CD8-positive, alpha-beta memory T cell (primary cell): ENCODE measurements at regions not wholly inside any gene's neighbourhood (a gene's known extent, or its start where the extent isn't known, plus 50 kb on each side); places are given as distances from the start of the nearest gene placed in this dataset.
"Not testable (repeated sequence)": the region's sequence is repeated elsewhere in the genome, so short reads cannot be mapped to it uniquely, and the experiment has no call there.

Source experiments
- CTCF ChIA-PET: fragments of 350-600 bp; sonication (Branson Sonifier 250); formaldehyde crosslinking; loops from one replicate; lab custom pipeline; 2021; ENCODE audit warnings: antibody characterized with exemption; lab: Charles Lee
- POLR2A ChIA-PET: fragments of 350-600 bp; sonication (Branson Sonifier 250); formaldehyde crosslinking; loops from one replicate; lab custom pipeline; 2021; ENCODE audit warnings: antibody characterized with exemption; lab: Charles Lee
- DNase-seq, 5 donors: peaks; one replicate each; pipeline versions ENCODE4 v3.0.0 to v3.0.0-alpha.2; 2020 to 2022; ENCODE audit warnings: mixed read lengths in 1 of 5
- H3K27ac ChIP-seq: one replicate; pipeline ENCODE4 v1.7.0; 2013; ENCODE audit warnings: low read depth, mild to moderate bottlenecking, low read length, moderate library complexity
- H3K27me3 ChIP-seq: 2 replicates; pipeline ENCODE4 v1.7.0; 2013; ENCODE audit warnings: low read length, mild to moderate bottlenecking; ENCODE audit not compliant: insufficient read depth, poor library complexity, severe bottlenecking
- H3K36me3 ChIP-seq: 2 replicates; pipeline ENCODE4 v1.7.0; 2013; ENCODE audit warnings: mild to moderate bottlenecking, low read length, moderate library complexity; ENCODE audit not compliant: insufficient read depth
- H3K4me1 ChIP-seq: 2 replicates; pipeline ENCODE4 v1.7.0; 2013; ENCODE audit warnings: mild to moderate bottlenecking, low read length, moderate library complexity; ENCODE audit not compliant: insufficient read depth
- H3K4me3 ChIP-seq: 2 replicates; pipeline ENCODE4 v1.7.0; 2013; ENCODE audit warnings: mild to moderate bottlenecking, low read length
- H3K9me3 ChIP-seq: 2 replicates; pipeline ENCODE4 v1.7.0; 2013; ENCODE audit warnings: mild to moderate bottlenecking, low read length
- H3K27ac Mint-ChIP-seq, 8 donors: one replicate each; pipeline ENCODE4 v1.8.0; 2020 to 2021; ENCODE audit warnings: mixed read lengths in 8 of 8, mild to moderate bottlenecking in 6 of 8, inconsistent platforms in 3 of 8, moderate library complexity in 3 of 8
- H3K27me3 Mint-ChIP-seq, 2 donors: one replicate each; pipeline ENCODE4 v1.8.0; 2020 to 2021; ENCODE audit warnings: mixed read lengths in 2 of 2, mild to moderate bottlenecking in 1 of 2, moderate library complexity in 1 of 2
- H3K36me3 Mint-ChIP-seq, 3 donors: one replicate each; pipeline ENCODE4 v1.8.0; 2020 to 2021; ENCODE audit warnings: mixed read lengths in 3 of 3, inconsistent platforms in 1 of 3, mild to moderate bottlenecking in 1 of 3
- H3K4me1 Mint-ChIP-seq, 3 donors: one replicate each; pipeline ENCODE4 v1.8.0; 2020 to 2021; ENCODE audit warnings: mixed read lengths in 3 of 3, inconsistent platforms in 1 of 3, mild to moderate bottlenecking in 1 of 3
- H3K4me3 Mint-ChIP-seq, 7 donors: one replicate each; pipeline ENCODE4 v1.8.0; 2020 to 2021; ENCODE audit warnings: mixed read lengths in 7 of 7, mild to moderate bottlenecking in 6 of 7, moderate library complexity in 4 of 7, inconsistent platforms in 2 of 7
- H3K9me3 Mint-ChIP-seq, 5 donors: one replicate each; pipeline ENCODE4 v1.8.0; 2020 to 2022; ENCODE audit warnings: mixed read lengths in 5 of 5, mild to moderate bottlenecking in 3 of 5, moderate library complexity in 2 of 5, inconsistent platforms in 1 of 5

GRCh38 chr13:97758317-97758716 lies 195.2 kb upstream of the IPO5 start:
- POLR2A ChIA-PET, result no interaction called here
- Mint-ChIP-seq H3K36me3 (no peaks in the 10 kb centered on the region), H3K27me3 (peaks cover 0 to 4% of the 10 kb centered on the region in 2 donors), H3K27ac (no peak overlapping the region), H3K4me3 (no peak overlapping the region), H3K4me1 (no peaks in the 10 kb centered on the region), H3K9me3 (peaks cover 0 to 11% (median 1%) of the 10 kb centered on the region in 5 donors)
- CTCF ChIA-PET, result no interaction called here
- no peaks in the 10 kb centered on the region for H3K9me3 ChIP-seq
- H3K4me3 ChIP-seq, result no peak overlapping the region
- no peaks in the 10 kb centered on the region for H3K27me3 ChIP-seq
- no peaks in the 10 kb centered on the region for H3K4me1 ChIP-seq
- no peak for DNase-seq
- H3K36me3 ChIP-seq, result no peaks in the 10 kb centered on the region
- H3K27ac ChIP-seq, result no peak overlapping the region

- no peak for DNase-seq
- Histone ChIP-seq H3K36me3 (no peaks in the 10 kb centered on the region), H3K27me3 (no peaks in the 10 kb centered on the region), H3K9me3 (no peaks in the 10 kb centered on the region), H3K4me1 (no peaks in the 10 kb centered on the region), H3K27ac (no peak overlapping the region), H3K4me3 (no peak overlapping the region)
- Mint-ChIP-seq H3K27ac (no peak overlapping the region), H3K4me3 (no peak overlapping the region), H3K27me3 (peaks cover 0 to 1% of the 10 kb centered on the region in 2 donors), H3K36me3 (no peaks in the 10 kb centered on the region), H3K9me3 (peaks cover 0 to 13% (median 5%) of the 10 kb centered on the region in 5 donors), H3K4me1 (no peaks in the 10 kb centered on the region)
- ChIA-PET POLR2A (no interaction called here), CTCF (no interaction called here)
These were observed 191.5 kb upstream of the IPO5 start for GRCh38 chr13:97761796-97762540.

- Mint-ChIP-seq H3K9me3 (peaks cover 0 to 13% (median 5%) of the 10 kb centered on the region in 5 donors), H3K27me3 (peaks cover 0 to 1% of the 10 kb centered on the region in 2 donors), H3K36me3 (no peaks in the 10 kb centered on the region), H3K4me1 (no peaks in the 10 kb centered on the region), H3K27ac (no peak overlapping the region), H3K4me3 (no peak overlapping the region)
- no peak for DNase-seq
- POLR2A ChIA-PET, result no interaction called here
- CTCF ChIA-PET, result no interaction called here
- no peaks in the 10 kb centered on the region for H3K27me3 ChIP-seq
- H3K4me3 ChIP-seq, result no peak overlapping the region
- no peaks in the 10 kb centered on the region for H3K4me1 ChIP-seq
- no peak overlapping the region for H3K27ac ChIP-seq
- H3K9me3 ChIP-seq, result no peaks in the 10 kb centered on the region
- H3K36me3 ChIP-seq, result no peaks in the 10 kb centered on the region
These were observed 186.7 kb upstream of the IPO5 start for GRCh38 chr13:97766749-97767148.

GRCh38 chr13:97768134-97768533 lies 185.3 kb upstream of the IPO5 start:
- no peaks in the 10 kb centered on the region for H3K4me1 Mint-ChIP-seq
- ChIA-PET CTCF (no interaction called here), POLR2A (no interaction called here)
- no peak for DNase-seq
- Histone ChIP-seq H3K4me1 (no peaks in the 10 kb centered on the region), H3K4me3 (no peak overlapping the region), H3K36me3 (no peaks in the 10 kb centered on the region), H3K27ac (no peak overlapping the region), H3K9me3 (no peaks in the 10 kb centered on the region), H3K27me3 (no peaks in the 10 kb centered on the region)
- peaks cover 0 to 1% of the 10 kb centered on the region in 2 donors for H3K27me3 Mint-ChIP-seq
- H3K27ac Mint-ChIP-seq, result no peak overlapping the region
- H3K9me3 Mint-ChIP-seq, result peaks cover 0 to 9% (median 4%) of the 10 kb centered on the region in 5 donors
- no peak overlapping the region for H3K4me3 Mint-ChIP-seq
- no peaks in the 10 kb centered on the region for H3K36me3 Mint-ChIP-seq

GRCh38 chr13:97770231-97770630 lies 183.2 kb upstream of the IPO5 start:
- POLR2A ChIA-PET, H3K27ac ChIP-seq, H3K4me1 ChIP-seq, H3K4me1 Mint-ChIP-seq, H3K36me3 Mint-ChIP-seq, H3K27me3 ChIP-seq, CTCF ChIA-PET, H3K9me3 ChIP-seq, H3K4me3 Mint-ChIP-seq, H3K4me3 ChIP-seq, H3K9me3 Mint-ChIP-seq, H3K27ac Mint-ChIP-seq, H3K36me3 ChIP-seq, DNase-seq, H3K27me3 Mint-ChIP-seq: not testable (repeated sequence)

- H3K4me1 ChIP-seq, DNase-seq, H3K4me3 ChIP-seq, H3K4me1 Mint-ChIP-seq, H3K36me3 Mint-ChIP-seq, POLR2A ChIA-PET, H3K27me3 ChIP-seq, H3K4me3 Mint-ChIP-seq, H3K27ac ChIP-seq, H3K36me3 ChIP-seq, H3K9me3 Mint-ChIP-seq, H3K9me3 ChIP-seq, CTCF ChIA-PET, H3K27me3 Mint-ChIP-seq, H3K27ac Mint-ChIP-seq: not testable (repeated sequence)
These were observed 181.0 kb upstream of the IPO5 start for GRCh38 chr13:97772466-97772865.

GRCh38 chr13:97774391-97775100 lies 178.9 kb upstream of the IPO5 start:
- H3K9me3 ChIP-seq, CTCF ChIA-PET, H3K4me3 ChIP-seq, H3K36me3 ChIP-seq, POLR2A ChIA-PET, H3K27ac Mint-ChIP-seq, H3K4me1 ChIP-seq, H3K27me3 ChIP-seq, H3K36me3 Mint-ChIP-seq, H3K27me3 Mint-ChIP-seq, H3K9me3 Mint-ChIP-seq, DNase-seq, H3K4me3 Mint-ChIP-seq, H3K4me1 Mint-ChIP-seq, H3K27ac ChIP-seq: not testable (repeated sequence)

GRCh38 chr13:97780486-97780885 lies 173.0 kb upstream of the IPO5 start:
- Histone ChIP-seq H3K36me3 (no peaks in the 10 kb centered on the region), H3K9me3 (no peaks in the 10 kb centered on the region), H3K27me3 (no peaks in the 10 kb centered on the region), H3K4me3 (no peak overlapping the region), H3K27ac (no peak overlapping the region), H3K4me1 (no peaks in the 10 kb centered on the region)
- peaks cover 1 to 10% of the 10 kb centered on the region in 2 donors for H3K27me3 Mint-ChIP-seq
- ChIA-PET CTCF (no interaction called here), POLR2A (no interaction called here)
- no peak for DNase-seq
- no peaks in the 10 kb centered on the region for H3K4me1 Mint-ChIP-seq
- H3K27ac Mint-ChIP-seq, result peak overlapping the region in 1 of 8 donors; percentile 43
- peaks cover 0 to 12% (median 0%) of the 10 kb centered on the region in 5 donors for H3K9me3 Mint-ChIP-seq
- peaks cover 0 to 6% (median 2%) of the 10 kb centered on the region in 3 donors for H3K36me3 Mint-ChIP-seq
- H3K4me3 Mint-ChIP-seq, result no peak overlapping the region
